ENCODE measurements at regions not wholly inside any gene's neighbourhood (a gene's known extent, or its start where the extent isn't known, plus 50 kb on each side); places are given as distances from the start of the nearest gene placed in this dataset.
"Not testable (repeated sequence)": the region's sequence is repeated elsewhere in the genome, so short reads cannot be mapped to it uniquely, and the experiment has no call there.

DNA sequence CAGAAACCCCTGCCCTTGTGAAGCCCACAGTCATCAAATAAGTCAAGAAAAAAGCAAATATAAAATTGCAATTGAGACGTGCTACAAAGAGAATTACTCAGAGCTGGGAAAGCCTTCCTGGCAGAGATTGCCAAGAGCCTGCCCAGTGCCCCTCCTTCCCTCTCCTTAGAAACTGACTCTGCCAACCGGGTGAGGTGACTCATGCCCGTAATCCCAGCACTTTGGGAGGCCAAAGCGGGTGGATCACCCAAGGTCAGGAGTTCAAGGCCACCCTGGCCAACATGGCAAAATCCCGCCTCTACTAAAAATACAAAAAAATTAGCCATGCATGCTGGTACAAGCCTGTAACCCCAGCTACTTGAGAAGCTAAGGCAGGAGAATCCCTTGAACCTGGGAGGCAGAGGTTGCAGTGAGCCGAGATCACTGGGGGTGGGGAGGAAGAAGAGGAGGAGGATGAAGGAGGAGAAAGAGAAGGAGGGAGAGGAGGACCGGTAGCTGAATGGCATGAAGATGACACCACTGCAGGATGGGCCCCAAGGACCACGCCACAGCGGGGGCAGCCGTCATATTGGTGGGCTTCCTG, 76.1 kb upstream of the RTL6 start:
- Mint-ChIP-seq H3K36me3 (ENCODE audit: insufficient read depth) (peaks cover 1% of the 10 kb centered on the region), H3K4me3 (no peak overlapping the region), H3K27me3 (peaks cover 70% of the 10 kb centered on the region), H3K27ac (ENCODE audit: low read depth) (no peak overlapping the region), H3K9me3 (no peaks in the 10 kb centered on the region), H3K4me1 (no peaks in the 10 kb centered on the region)
- ATAC-seq (replicated peaks; ENCODE audit: extremely low read depth, poor library complexity, severe bottlenecking), result no peak
- DNase-seq (ENCODE audit: low spot score in 2 of 2), result no peak

DNA sequence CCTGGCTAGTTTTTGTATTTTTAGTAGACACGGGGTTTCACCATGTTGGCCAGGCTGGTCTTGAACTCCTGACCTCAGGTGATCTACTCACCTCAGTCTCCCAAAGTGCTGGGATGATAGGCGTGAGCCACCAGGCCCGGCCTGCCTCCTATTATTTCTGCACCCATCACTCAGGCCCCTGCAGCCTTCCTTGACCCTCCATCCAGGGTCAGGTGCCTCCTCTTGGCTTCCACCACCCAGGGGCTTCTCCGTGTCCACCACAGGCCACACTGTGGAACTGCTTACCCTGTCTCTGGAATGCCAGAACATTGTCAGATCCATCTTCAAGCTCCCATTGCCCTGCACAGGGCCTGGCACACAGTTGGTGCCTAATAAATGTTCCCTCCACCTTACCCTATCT, 75.4 kb upstream of the RTL6 start:
- Mint-ChIP-seq H3K36me3 (ENCODE audit: insufficient read depth) (no peaks in the 10 kb centered on the region), H3K4me1 (no peaks in the 10 kb centered on the region), H3K27me3 (peaks cover 63% of the 10 kb centered on the region), H3K27ac (ENCODE audit: low read depth) (no peak overlapping the region), H3K4me3 (no peak overlapping the region), H3K9me3 (no peaks in the 10 kb centered on the region)
- DNase-seq (ENCODE audit: low spot score in 2 of 2) (no peak), ATAC-seq (replicated peaks; ENCODE audit: extremely low read depth, poor library complexity, severe bottlenecking) (no peak)

DNA sequence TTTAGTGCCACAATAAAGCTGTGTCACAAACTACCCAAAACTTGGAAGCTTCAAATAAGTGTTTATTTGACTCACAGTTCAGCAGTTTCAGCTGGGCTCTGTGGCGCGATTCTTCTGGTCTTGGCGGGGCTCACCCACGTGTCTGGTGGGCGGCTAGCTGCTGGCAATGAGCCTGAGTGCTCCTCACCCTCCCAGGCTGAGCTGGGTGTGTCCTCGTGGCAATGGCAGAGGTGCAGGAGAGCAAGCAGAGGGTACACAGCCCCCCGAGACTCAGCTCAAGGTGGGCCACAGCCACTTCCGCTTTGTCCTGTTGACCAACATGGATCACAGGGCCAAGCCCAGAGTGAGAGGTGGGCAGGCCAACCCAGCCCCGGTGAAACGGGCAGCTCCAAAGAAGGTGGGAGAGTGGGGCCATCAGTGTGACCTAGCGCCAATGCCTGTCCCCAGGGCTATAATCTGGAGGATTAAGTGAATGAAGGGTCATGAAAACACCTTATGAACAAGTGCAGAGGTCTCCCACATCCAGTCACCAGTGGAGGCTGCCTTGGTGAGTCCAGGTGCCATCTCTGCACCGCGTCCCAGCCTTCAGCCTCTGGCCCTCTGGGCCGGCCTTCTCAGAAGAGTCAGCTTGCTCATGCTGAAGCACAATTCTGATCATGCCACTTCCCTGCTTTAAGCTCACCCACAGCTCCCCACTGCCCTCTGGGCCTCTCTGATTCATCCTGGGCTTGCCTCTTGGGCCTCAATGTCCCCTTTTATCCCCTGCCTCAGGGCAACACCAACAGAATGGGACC, 74.6 kb upstream of the RTL6 start:
- Mint-ChIP-seq H3K27ac (ENCODE audit: low read depth) (no peak overlapping the region), H3K4me3 (no peak overlapping the region), H3K27me3 (peaks cover 60% of the 10 kb centered on the region), H3K36me3 (ENCODE audit: insufficient read depth) (no peaks in the 10 kb centered on the region), H3K4me1 (peaks cover 6% of the 10 kb centered on the region), H3K9me3 (no peaks in the 10 kb centered on the region)
- DNase-seq (ENCODE audit: low spot score in 2 of 2) (no peak), ATAC-seq (replicated peaks; ENCODE audit: extremely low read depth, poor library complexity, severe bottlenecking) (no peak)

DNA sequence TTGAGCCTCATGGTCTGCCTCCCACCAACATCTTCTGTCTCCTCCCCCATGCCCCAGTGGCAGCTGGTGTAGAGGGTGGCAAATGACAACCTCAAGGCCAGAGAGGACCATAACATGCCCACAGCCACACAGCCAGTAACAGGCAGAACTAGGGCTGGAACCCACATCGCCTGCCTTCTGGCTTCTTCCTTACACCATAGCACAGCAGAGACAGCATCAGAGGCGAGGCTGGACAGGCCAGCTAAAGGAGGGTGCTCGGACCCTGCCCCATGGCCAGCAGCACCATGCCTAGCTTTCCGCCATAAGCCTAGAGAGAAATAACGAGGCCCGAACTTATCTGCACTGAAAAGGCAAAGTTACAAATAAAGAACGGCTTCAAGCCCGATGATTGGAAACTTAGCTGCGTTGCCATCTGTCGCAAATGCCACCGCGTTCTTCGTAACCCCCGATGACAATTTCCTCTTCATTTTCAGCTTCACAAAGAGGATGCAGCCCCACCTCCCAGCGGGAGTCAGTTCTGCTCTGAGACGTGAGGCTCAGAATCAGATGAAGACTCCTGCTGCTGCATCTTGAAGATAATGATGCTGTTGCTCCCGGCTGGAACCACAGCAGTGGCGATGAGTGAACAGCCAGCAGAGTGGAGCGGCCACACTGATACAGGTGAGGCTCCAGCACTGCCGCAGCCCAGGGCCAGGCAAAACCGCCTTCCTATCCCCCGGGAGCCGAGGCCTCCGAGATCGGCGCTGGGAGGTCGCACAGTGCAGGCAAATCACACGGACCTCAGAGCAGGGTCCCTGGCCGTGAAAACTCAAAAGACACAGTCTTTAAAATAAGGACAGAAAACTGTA, 73.8 kb upstream of the RTL6 start:
- Mint-ChIP-seq H3K9me3 (no peaks in the 10 kb centered on the region), H3K4me3 (no peak overlapping the region), H3K27ac (ENCODE audit: low read depth) (no peak overlapping the region), H3K36me3 (ENCODE audit: insufficient read depth) (no peaks in the 10 kb centered on the region), H3K27me3 (peaks cover 52% of the 10 kb centered on the region), H3K4me1 (peaks cover 8% of the 10 kb centered on the region)
- DNase-seq (ENCODE audit: low spot score in 2 of 2), result no peak
- ATAC-seq (replicated peaks; ENCODE audit: extremely low read depth, poor library complexity, severe bottlenecking), result no peak

DNA sequence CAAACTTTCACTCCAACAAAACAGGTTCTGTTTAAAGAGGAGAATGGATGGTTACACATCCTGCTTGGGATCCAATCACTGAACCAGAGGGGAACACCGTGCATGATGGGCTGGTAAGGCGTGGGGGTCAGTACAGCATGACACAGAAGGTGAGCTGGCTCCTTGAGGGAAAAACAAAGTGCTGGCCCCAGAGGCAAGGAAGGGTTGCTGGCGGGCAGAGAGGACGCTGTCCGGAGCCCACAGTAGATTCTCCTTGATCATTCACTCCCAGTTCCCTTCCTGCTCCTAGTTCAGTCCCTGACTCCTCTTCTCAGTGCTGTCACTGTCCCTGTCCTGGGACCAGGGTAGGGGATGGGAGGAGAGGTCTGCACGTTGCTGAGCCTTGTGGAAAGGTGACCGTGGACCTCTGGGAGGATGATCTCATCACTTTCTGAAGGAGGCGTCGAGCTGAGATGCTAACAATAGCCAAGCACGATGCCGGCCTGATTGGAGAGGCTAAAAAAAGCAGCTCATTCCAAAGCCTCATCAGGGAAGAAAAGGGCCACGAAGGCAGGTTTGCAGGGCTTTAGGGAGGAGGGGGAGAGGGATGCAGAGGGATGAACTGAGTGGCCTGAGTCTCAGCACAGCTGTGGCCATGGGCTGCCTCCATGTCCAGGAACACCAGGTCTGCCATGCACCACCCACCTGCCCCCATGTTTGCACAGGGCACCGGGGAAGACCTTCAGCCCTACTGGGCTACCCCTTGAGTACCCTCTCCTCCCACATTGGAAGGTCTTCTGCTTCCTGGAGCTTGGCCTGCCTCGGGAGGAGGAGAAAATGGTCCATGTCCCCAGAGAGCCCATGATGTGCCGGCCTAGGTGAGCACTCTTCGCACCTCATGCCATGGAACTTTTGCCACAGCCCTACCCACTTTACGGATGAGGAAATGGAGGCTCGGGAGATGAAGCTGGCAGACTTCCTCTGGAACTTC, 72.7 kb upstream of the RTL6 start:
- no peaks in the 10 kb centered on the region for H3K9me3 Mint-ChIP-seq
- no peak overlapping the region for H3K27ac Mint-ChIP-seq (ENCODE audit: low read depth)
- H3K4me1 Mint-ChIP-seq, result peaks cover 8% of the 10 kb centered on the region
- H3K36me3 Mint-ChIP-seq (ENCODE audit: insufficient read depth), result no peaks in the 10 kb centered on the region
- no peak for DNase-seq (ENCODE audit: low spot score in 2 of 2)
- H3K4me3 Mint-ChIP-seq, result no peak overlapping the region
- no peak for ATAC-seq (replicated peaks; ENCODE audit: extremely low read depth, poor library complexity, severe bottlenecking)
- peaks cover 42% of the 10 kb centered on the region for H3K27me3 Mint-ChIP-seq

DNA sequence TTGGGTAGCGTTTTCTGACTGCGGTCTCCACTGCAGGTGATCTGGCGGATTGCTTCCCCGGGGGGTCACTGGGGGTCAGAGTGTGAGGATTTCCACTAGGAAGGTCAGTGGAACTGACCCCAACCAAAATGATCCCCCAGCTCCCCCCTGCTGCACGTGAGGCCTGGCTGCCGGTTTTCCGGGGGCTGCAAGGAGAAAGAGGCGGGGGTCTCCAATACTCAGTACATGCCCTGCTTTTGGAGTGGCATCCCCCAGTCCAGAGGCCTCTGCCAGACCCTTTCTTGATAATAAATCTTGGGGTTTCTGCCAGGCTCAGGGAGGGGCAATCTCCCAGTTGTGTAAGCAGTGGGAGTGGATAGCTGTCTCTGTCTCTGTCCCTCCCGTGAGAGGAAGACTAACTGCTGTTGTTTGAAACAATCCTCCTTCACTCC, 71.5 kb upstream of the RTL6 start:
- no peak for DNase-seq (ENCODE audit: low spot score in 2 of 2)
- Mint-ChIP-seq H3K36me3 (ENCODE audit: insufficient read depth) (no peaks in the 10 kb centered on the region), H3K27me3 (peaks cover 30% of the 10 kb centered on the region), H3K4me3 (no peak overlapping the region), H3K27ac (ENCODE audit: low read depth) (no peak overlapping the region), H3K9me3 (no peaks in the 10 kb centered on the region), H3K4me1 (peaks cover 8% of the 10 kb centered on the region)
- no peak for ATAC-seq (replicated peaks; ENCODE audit: extremely low read depth, poor library complexity, severe bottlenecking)

DNA sequence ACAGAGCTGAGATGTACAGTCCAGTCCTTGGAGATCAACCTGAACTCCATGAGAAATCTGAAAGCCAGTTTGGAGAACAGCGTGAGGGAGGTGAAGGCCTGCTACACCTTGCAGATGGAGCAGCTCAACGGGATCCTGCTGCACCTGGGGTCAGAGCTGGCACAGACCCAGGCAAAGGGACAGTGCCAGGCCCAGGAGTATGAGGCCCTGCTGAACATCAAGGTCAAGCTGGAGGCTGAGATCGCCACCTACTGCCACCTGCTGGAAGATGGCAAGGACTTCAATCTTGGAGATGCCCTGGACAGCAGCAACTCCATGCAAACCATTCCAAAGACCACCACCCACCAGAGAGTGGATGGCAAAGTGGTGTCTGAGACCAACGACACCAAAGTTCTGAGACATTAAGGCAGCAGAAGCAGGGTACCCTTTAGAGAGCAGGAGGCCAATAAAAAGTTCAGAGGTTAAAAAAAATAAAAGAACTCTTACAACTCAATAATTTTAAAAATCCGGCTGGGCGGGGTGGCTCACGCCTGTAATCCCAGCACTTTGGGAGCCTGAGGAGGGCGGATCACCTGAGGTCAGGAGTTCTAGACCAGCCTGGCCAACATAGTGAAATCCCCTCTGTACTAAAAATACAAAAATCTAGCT, 69.9 kb upstream of the RTL6 start:
- Mint-ChIP-seq H3K36me3 (ENCODE audit: insufficient read depth) (no peaks in the 10 kb centered on the region), H3K27ac (ENCODE audit: low read depth) (no peak overlapping the region), H3K9me3 (no peaks in the 10 kb centered on the region), H3K4me3 (no peak overlapping the region), H3K27me3 (peaks cover 18% of the 10 kb centered on the region), H3K4me1 (peaks cover 8% of the 10 kb centered on the region)
- ATAC-seq (replicated peaks; ENCODE audit: extremely low read depth, poor library complexity, severe bottlenecking), result no peak
- DNase-seq (ENCODE audit: low spot score in 2 of 2), result no peak

DNA sequence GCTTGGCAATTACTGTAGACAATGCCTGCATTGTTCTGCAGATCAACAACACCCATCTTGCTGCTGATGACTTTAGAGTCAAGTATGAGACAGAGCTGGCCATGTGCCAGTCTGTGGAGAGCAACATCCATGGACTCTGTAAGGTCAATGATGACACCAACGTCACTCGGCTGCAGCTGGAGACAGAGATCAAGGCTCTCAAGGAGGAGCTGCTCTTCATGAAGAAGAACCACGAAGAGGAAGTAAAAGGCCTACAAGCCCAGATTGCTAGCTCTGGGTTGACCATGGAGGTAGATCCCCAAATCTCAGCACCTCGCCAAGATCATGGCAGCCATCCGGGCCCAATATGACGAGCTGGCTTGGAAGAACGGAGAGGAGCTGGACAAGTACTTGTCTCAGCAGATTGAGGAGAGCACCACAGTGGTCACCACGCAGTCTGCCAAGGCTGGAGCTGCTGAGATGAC, 69.4 kb upstream of the RTL6 start:
- not testable (repeated sequence) for H3K27ac Mint-ChIP-seq (ENCODE audit: low read depth); DNase-seq (ENCODE audit: low spot score in 2 of 2); ATAC-seq (replicated peaks; ENCODE audit: extremely low read depth, poor library complexity, severe bottlenecking); H3K9me3 Mint-ChIP-seq; H3K36me3 Mint-ChIP-seq (ENCODE audit: insufficient read depth); H3K4me3 Mint-ChIP-seq; H3K4me1 Mint-ChIP-seq
- H3K27me3 Mint-ChIP-seq, result peaks cover 18% of the 10 kb centered on the region

DNA sequence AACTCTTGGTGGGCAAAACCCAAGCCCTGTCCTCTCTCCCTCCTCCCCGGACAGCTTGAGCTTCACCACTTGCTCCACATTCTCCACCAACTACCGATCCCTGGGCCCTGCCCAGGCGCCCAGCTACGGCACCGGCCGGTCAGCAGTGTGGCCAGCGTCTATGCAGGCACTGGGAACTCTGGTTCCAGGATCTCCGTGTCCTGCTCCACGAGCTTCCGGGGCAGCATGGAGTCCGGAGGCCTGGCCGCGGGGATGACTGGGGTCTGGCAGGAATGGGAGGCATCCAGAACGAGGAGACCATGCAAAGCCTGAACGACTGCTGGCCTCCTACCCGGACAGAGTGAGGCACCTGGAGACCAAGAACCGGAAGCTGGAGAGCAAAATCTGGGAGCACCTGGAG, 68.9 kb upstream of the RTL6 start:
- no peaks in the 10 kb centered on the region for H3K9me3 Mint-ChIP-seq
- DNase-seq (ENCODE audit: low spot score in 2 of 2) (no peak), ATAC-seq (replicated peaks; ENCODE audit: extremely low read depth, poor library complexity, severe bottlenecking) (no peak)
- no peak overlapping the region for H3K27ac Mint-ChIP-seq (ENCODE audit: low read depth)
- H3K27me3 Mint-ChIP-seq, result peaks cover 18% of the 10 kb centered on the region
- peaks cover 8% of the 10 kb centered on the region for H3K4me1 Mint-ChIP-seq
- no peak overlapping the region for H3K4me3 Mint-ChIP-seq
- H3K36me3 Mint-ChIP-seq (ENCODE audit: insufficient read depth), result no peaks in the 10 kb centered on the region

DNA sequence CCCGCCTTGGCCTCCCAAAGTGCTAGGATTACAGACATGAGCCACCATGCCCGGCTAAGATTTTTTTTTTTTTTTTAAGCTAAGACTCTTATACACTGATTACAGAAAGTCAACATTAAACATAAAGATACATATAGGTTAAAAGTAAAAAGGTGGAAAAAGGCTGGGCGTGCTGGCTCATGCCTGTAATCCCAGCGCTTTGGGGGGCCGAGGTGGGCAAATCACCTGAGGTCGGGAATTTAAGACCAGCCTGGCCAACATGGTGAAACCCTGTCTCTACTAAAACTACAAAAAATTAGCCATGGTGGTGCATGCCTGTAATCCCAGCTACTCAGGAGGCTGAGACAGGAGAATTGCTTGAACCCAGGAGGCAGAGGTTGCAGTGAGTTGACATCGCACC, 64.6 kb upstream of the RTL6 start:
- not testable (repeated sequence) for H3K4me3 Mint-ChIP-seq; H3K27ac Mint-ChIP-seq (ENCODE audit: low read depth); H3K4me1 Mint-ChIP-seq; DNase-seq (ENCODE audit: low spot score in 2 of 2); H3K36me3 Mint-ChIP-seq (ENCODE audit: insufficient read depth); H3K9me3 Mint-ChIP-seq; ATAC-seq (replicated peaks; ENCODE audit: extremely low read depth, poor library complexity, severe bottlenecking)
- H3K27me3 Mint-ChIP-seq, result peaks cover 20% of the 10 kb centered on the region

DNA sequence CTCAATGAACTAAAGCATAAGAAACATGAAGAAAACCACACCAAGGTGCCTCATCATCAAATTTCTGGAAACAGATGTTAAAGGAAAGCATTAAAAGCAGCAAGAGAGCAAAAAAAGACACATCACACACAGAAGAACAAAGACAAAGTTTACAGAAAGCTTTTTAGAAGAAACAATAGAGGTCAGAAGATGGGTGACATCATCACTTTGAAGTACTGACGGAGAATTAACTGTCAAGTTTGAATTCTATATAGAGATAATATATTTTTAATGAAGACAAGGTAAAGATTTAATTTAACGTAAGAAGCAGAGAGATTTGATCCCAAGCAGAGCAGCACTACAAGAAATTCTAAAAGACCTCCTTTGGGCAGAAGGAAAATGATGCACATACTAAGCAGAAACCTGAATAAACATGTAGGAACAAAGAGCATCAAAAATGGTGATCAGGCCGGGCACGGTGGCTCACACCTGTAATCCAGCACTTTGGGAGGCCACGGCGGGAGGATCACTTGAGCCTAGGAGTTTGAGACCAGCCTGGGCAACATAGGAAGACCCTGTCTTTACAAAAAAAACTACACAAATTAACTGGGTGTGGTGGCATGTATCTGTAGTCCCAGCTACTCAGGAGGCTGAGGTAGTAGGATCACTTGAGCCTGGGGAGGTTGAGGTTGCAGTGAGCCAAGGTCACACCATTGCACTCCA, 63.3 kb upstream of the RTL6 start:
- H3K4me1 Mint-ChIP-seq, result no peaks in the 10 kb centered on the region
- no peak overlapping the region for H3K27ac Mint-ChIP-seq (ENCODE audit: low read depth)
- H3K36me3 Mint-ChIP-seq (ENCODE audit: insufficient read depth), result no peaks in the 10 kb centered on the region
- no peak for DNase-seq (ENCODE audit: low spot score in 2 of 2)
- no peaks in the 10 kb centered on the region for H3K9me3 Mint-ChIP-seq
- peaks cover 33% of the 10 kb centered on the region for H3K27me3 Mint-ChIP-seq
- no peak overlapping the region for H3K4me3 Mint-ChIP-seq
- no peak for ATAC-seq (replicated peaks; ENCODE audit: extremely low read depth, poor library complexity, severe bottlenecking)
